ENCODE measurements at regions not wholly inside any gene's neighbourhood (a gene's known extent, or its start where the extent isn't known, plus 50 kb on each side); places are given as distances from the start of the nearest gene placed in this dataset.

- no peaks in the 10 kb centered on the region for H3K79me2 ChIP-seq (ENCODE audit: insufficient read depth, low read length)
- H3K27ac ChIP-seq (ENCODE audit: low read depth, low read length), result peak overlapping the region; percentile 69
- no peak overlapping the region for H3K4me3 ChIP-seq (ENCODE audit: insufficient read depth, low read length)
- no peaks in the 10 kb centered on the region for H3K27me3 ChIP-seq (ENCODE audit: insufficient read depth, low read length)
- no peaks in the 10 kb centered on the region for H3K9me3 ChIP-seq (ENCODE audit: low read depth, low read length)
- no peak overlapping the region for H2AFZ ChIP-seq (ENCODE audit: low read length)
- no peak overlapping the region for H3K4me2 ChIP-seq (ENCODE audit: insufficient read depth, low read length)
- H4K20me1 ChIP-seq (ENCODE audit: insufficient read depth, low read length), result no peaks in the 10 kb centered on the region
- no peak for DNase-seq (ENCODE audit: insufficient read length, low spot score, missing footprints)
- H3K36me3 ChIP-seq (ENCODE audit: insufficient read depth, low read length), result no peaks in the 10 kb centered on the region
- H3K4me1 ChIP-seq (ENCODE audit: insufficient read depth, low read length), result peaks cover 44% of the 10 kb centered on the region
- TF ChIP-seq CTCF (IDR thresholded peaks at IDR 0.05; ENCODE audit: extremely low read depth, low read depth, low read length), result no peak
Observed at GRCh38 chr13:50593207-50593606, 250.3 kb downstream of the DLEU7 start.

GRCh38 chr13:50594276-50595051 is 249.0 kb downstream of the DLEU7 start:
- Histone ChIP-seq H2AFZ (ENCODE audit: low read length) (peak overlapping the region; percentile 65), H3K79me2 (ENCODE audit: insufficient read depth, low read length) (no peaks in the 10 kb centered on the region), H3K9me3 (ENCODE audit: low read depth, low read length) (no peaks in the 10 kb centered on the region), H3K27ac (ENCODE audit: low read depth, low read length) (no peak overlapping the region), H3K4me2 (ENCODE audit: insufficient read depth, low read length) (no peak overlapping the region), H3K4me1 (ENCODE audit: insufficient read depth, low read length) (peaks cover 32% of the 10 kb centered on the region), H3K4me3 (ENCODE audit: insufficient read depth, low read length) (no peak overlapping the region), H3K36me3 (ENCODE audit: insufficient read depth, low read length) (no peaks in the 10 kb centered on the region), H4K20me1 (ENCODE audit: insufficient read depth, low read length) (no peaks in the 10 kb centered on the region), H3K27me3 (ENCODE audit: insufficient read depth, low read length) (no peaks in the 10 kb centered on the region)
- TF ChIP-seq CTCF (IDR thresholded peaks at IDR 0.05; ENCODE audit: extremely low read depth, low read depth, low read length), result no peak
- DNase-seq (ENCODE audit: insufficient read length, low spot score, missing footprints), result no peak

GRCh38 chr13:50595196-50595595 is 248.3 kb downstream of the DLEU7 start:
- no peak for DNase-seq (ENCODE audit: insufficient read length, low spot score, missing footprints)
- peaks cover 24% of the 10 kb centered on the region for H3K4me1 ChIP-seq (ENCODE audit: insufficient read depth, low read length)
- H3K9me3 ChIP-seq (ENCODE audit: low read depth, low read length), result no peaks in the 10 kb centered on the region
- H3K4me2 ChIP-seq (ENCODE audit: insufficient read depth, low read length), result no peak overlapping the region
- H3K36me3 ChIP-seq (ENCODE audit: insufficient read depth, low read length), result no peaks in the 10 kb centered on the region
- H3K79me2 ChIP-seq (ENCODE audit: insufficient read depth, low read length), result no peaks in the 10 kb centered on the region
- no peak overlapping the region for H3K4me3 ChIP-seq (ENCODE audit: insufficient read depth, low read length)
- no peaks in the 10 kb centered on the region for H3K27me3 ChIP-seq (ENCODE audit: insufficient read depth, low read length)
- TF ChIP-seq CTCF (IDR thresholded peaks at IDR 0.05; ENCODE audit: extremely low read depth, low read depth, low read length), result no peak
- H3K27ac ChIP-seq (ENCODE audit: low read depth, low read length), result no peak overlapping the region
- no peaks in the 10 kb centered on the region for H4K20me1 ChIP-seq (ENCODE audit: insufficient read depth, low read length)
- peak overlapping the region; percentile 65 for H2AFZ ChIP-seq (ENCODE audit: low read length)

GRCh38 chr13:50596156-50596555 is 247.3 kb downstream of the DLEU7 start:
- H3K4me2 ChIP-seq (ENCODE audit: insufficient read depth, low read length), result no peak overlapping the region

More at GRCh38 chr13:50596156-50596555, 247.3 kb downstream of the DLEU7 start:
- Histone ChIP-seq H3K4me3 (ENCODE audit: insufficient read depth, low read length) (no peak overlapping the region), H2AFZ (ENCODE audit: low read length) (no peak overlapping the region), H4K20me1 (ENCODE audit: insufficient read depth, low read length) (no peaks in the 10 kb centered on the region), H3K27ac (ENCODE audit: low read depth, low read length) (no peak overlapping the region), H3K9me3 (ENCODE audit: low read depth, low read length) (no peaks in the 10 kb centered on the region), H3K36me3 (ENCODE audit: insufficient read depth, low read length) (no peaks in the 10 kb centered on the region), H3K27me3 (ENCODE audit: insufficient read depth, low read length) (no peaks in the 10 kb centered on the region), H3K79me2 (ENCODE audit: insufficient read depth, low read length) (no peaks in the 10 kb centered on the region), H3K4me1 (ENCODE audit: insufficient read depth, low read length) (peaks cover 19% of the 10 kb centered on the region)
- no peak for TF ChIP-seq CTCF (IDR thresholded peaks at IDR 0.05; ENCODE audit: extremely low read depth, low read depth, low read length)
- no peak for DNase-seq (ENCODE audit: insufficient read length, low spot score, missing footprints)

Measured in osteoblast (primary cell).